GM13977 (cell line): ENCODE measurements at regions not wholly inside any gene's neighbourhood (a gene's known extent, or its start where the extent isn't known, plus 50 kb on each side); places are given as distances from the start of the nearest gene placed in this dataset.

Source experiments
- DNase-seq: peaks from one replicate; pipeline ENCODE4 v3.0.0; 2012; ENCODE audit warnings: low spot score
- CTCF ChIP-seq: IDR thresholded peaks from 2 replicates; pipeline ENCODE4 v1.5.1; 2012; ENCODE audit warnings: mild to moderate bottlenecking, control low read depth; ENCODE audit not compliant: insufficient read depth; ENCODE audit errors: extremely low read depth, missing control alignments
- in situ Hi-C: fragments of 300-500 bp; cut with MboI; formaldehyde crosslinking; loops from one replicate; pipeline ENCODE4 v1.12.0; 2022; ENCODE audit warnings: low sequenced_read_pairs, low pct_unique_long_range_greater_than_20kb, mixed read lengths, inconsistent platforms; ENCODE audit not compliant: unreplicated experiment

- in situ Hi-C loops: no loop called here
- DNase-seq: no peak
- TF ChIP-seq CTCF: no peak
Measured at GRCh38 chr14:94918896-94919295, 149.0 kb upstream of the GSC start.

GRCh38 chr14:94917041-94917600 is 147.2 kb upstream of the GSC start:
- in situ Hi-C loops: no loop called here
- no peak for TF ChIP-seq CTCF
- no peak for DNase-seq

DNA sequence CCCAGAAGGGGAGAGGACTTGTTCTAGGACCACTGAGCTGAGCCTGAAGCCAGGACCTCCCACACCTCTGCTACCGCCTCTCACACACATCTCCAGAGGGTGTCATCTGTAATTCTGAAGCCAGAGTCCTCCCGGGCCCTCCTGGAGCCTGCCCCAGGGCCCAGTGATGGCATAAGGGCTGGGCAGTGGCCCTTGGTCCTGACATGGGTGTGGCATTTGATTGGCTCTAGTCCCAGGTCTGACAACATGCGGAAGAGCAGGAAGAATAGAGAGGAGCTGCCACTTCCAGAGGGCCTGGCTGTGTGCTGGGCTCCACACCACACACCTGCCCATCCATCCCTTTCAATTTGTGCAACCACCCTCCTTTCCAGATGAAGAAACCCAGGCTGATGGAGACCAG is 144.3 kb upstream of the GSC start:
- no peak for DNase-seq
- TF ChIP-seq CTCF: no peak
- in situ Hi-C loops: no loop called here

DNA sequence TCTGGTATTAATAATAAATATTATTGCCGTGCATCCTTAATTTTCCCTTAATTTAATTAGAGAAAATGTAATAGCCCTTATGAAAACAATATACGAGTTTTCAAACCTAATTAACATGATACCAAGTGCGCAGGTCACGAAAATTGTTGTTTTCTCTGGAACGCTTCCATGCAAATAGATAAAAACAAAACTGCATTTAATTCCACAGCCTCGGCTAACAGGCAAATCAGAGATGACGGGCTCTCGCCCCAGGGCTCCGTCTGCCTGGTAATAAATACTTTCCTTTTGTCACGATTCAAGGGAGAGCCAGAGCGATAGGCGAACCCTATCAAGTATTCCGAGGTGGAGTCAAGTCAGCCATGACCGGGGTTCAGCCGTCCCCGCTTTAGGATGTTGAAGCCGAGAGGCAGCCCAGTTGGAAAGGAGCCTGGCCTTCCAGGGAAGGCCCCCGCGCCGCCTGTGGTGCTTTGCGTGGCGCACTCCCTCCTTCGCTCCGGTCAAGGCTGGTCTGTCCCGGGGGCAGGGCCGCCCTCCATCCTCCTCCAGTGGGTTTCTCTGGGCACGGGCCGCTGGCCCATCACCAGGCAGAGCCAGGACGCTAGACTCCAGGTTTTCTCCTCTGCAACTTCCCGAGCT is 137.8 kb upstream of the GSC start:
- TF ChIP-seq CTCF: no peak
- in situ Hi-C loops: no loop called here
- no peak for DNase-seq

GRCh38 chr14:94906991-94907587 is 137.2 kb upstream of the GSC start:
- TF ChIP-seq CTCF: no peak
- no peak for DNase-seq
- in situ Hi-C loops: no loop called here

DNA sequence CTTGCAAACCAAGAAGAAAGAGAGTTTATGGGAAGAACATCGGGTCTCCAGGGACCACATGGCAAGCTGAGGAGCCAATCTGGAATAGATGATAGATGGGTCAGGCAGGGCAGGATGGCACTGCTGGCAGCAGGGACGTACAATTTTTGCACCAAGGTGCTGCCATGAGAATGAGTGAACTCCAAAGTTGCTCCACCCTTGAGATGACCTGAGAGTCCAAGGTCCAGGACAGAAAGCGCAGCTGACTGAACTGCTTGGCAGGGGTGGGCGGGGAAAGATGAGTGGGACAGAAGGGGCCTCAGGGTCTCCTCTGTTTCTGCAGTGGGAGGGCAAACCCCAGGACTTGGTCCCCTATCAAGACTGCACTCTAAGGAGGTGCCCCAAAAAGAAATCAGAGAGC is 136.7 kb upstream of the GSC start:
- in situ Hi-C loops: no loop called here
- no peak for DNase-seq
- no peak for TF ChIP-seq CTCF
